HG02763 (cell line): ENCODE measurements at regions not wholly inside any gene's neighbourhood (a gene's known extent, or its start where the extent isn't known, plus 50 kb on each side); places are given as distances from the start of the nearest gene placed in this dataset.

Source experiments
- ATAC-seq: cut with Tn5 transposase; IDR thresholded peaks from one replicate; pipeline ENCODE4 v1.9.1; 2021; ENCODE audit warnings: mild to moderate bottlenecking, moderate library complexity; ENCODE audit not compliant: unreplicated experiment

GRCh38 chr6:95142101-95142500, 435.2 kb upstream of the MANEA start:
- no peak for ATAC-seq

GRCh38 chr6:95142661-95143335, 434.5 kb upstream of the MANEA start:
- ATAC-seq: no peak

DNA sequence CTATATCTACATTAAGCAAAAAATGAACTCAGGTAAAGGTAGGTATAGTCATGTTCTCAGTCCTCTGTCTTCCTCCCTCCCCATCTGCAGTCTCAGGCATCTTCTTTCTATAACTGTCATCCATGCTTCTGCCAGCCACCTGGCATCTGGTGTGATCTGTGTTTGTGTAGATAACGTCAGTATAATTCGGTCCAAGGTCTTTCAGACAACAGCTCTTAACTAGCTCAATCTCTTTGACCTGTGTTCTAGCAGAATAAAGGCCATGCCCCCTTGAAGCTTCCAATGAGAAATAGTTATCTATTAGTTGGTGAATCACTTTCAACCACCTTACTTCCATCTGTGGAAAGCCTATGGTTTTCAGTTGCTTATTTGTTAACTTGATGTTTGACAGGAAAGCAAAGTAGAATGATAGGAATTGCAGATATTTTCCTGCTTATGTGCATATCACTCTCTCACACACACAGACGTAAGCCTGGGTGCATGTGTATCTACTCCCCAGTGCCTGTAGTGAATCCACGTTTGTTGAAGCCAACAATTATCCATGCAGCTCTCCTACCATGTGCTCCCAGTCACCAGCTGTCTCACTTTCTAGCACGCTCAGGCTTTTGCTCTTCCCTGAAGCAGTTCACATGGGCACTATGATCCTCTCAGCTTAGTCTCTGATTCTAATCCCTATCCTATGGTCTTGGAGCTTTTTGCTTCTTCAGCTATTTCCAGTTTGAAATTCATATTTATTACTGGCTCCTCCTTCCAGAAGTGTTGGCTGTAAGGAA, 433.7 kb upstream of the MANEA start:
- ATAC-seq: no peak

DNA sequence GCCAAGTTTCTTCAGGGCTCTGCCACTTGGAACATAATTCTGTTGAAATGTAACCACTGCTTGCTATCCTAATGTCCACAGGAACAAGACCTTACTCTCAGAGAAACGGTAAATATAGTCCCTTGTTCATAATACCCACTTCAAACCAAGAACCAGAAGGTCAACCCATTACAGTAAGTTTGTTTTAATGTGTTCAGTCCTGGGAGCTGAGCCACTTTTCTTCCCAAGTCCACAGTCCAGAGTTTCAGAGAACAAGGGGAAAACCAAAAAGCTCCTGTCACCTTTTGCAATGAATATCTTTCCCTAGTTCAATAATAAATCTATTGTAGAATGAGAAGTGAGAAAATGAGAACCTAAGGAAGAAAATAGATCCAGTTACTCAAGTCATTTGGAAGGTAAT, 431.9 kb upstream of the MANEA start:
- ATAC-seq: no peak

DNA sequence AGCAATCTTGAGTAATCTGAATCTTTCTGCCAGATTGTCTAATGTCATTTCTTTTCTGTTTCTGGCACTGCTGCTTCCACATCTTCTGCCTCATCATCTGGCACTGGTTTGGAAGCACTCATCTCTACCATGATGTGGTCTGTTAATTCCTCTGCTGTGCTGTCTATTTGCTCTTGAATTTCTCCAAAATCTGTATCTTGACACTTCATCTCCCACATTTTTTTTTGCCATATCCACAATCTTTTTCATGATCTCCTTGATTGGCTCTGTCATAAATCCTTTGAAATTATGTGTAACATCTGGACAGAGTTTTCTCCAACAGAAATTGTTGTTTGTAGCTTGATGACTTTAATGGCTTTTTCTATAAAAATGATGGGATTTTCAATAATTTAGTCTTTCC, 417.8 kb upstream of the MANEA start:
- ATAC-seq: no peak

- ATAC-seq: no peak
Observed at GRCh38 chr6:95169775-95170174, 407.6 kb upstream of the MANEA start.

- ATAC-seq: no peak
Observed at GRCh38 chr6:95175927-95176675, 401.2 kb upstream of the MANEA start.

DNA sequence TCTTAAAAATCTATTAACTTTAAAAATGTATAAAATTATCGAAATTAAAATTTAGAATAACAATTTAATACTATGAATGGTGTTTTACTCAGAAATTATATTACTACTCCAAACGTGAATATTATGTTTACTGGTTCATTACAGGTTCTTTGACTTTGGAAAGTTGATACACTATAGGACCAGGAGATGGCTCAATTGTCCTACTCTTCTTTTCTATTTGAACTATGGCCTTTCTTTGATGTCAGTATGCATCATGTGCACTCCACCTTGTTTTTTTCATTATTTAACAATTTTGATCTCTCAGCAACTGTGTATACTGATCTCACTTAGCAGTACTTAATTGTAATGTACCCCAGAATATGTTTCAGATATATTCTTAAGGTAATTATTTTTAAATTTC, 391.5 kb upstream of the MANEA start:
- ATAC-seq: no peak

DNA sequence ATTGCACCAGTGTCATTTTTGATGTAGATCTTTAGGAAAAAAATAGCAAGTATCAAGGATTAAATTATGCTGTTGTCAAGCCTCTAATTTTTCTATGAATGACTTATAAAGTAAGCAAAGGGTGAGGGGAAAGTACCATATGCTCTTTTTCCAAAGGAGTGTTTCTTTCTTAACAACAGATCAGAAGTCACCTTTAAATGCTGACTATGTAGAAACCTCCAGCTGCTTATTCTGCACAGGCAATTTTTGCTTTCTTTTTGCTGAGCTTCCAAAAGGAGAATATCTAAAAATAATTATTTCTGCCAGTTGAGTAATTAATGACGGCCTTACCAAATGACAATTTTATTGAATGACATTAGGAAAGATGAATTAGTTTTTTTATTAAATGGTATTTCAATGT, 390.6 kb upstream of the MANEA start:
- ATAC-seq: no peak

- ATAC-seq: no peak
Observed at GRCh38 chr6:95197590-95197989, 379.7 kb upstream of the MANEA start.

GRCh38 chr6:95203153-95203754, 374.1 kb upstream of the MANEA start:
- ATAC-seq: peak; percentile 96

DNA sequence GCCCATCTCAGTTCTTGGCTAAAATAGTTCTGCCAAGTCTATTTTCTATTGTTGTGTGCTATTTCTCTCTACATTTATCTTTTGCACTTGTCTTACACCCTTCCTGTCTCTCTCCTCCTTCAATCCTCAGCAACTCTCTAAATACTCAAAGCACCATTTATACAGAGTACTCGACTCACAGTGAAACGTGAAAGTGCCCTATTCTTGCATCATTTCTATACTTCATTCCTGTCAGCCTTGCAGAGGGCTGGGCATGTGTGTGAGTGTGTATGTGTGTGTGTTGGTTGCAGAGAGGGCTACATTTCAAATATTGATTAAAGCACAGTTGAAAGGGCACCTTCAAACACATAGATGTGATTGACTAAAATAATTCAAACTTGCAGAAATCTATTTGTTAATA, 373.2 kb upstream of the MANEA start:
- ATAC-seq: no peak

- no peak for ATAC-seq
Observed at GRCh38 chr6:95208621-95209020, 368.7 kb upstream of the MANEA start.

DNA sequence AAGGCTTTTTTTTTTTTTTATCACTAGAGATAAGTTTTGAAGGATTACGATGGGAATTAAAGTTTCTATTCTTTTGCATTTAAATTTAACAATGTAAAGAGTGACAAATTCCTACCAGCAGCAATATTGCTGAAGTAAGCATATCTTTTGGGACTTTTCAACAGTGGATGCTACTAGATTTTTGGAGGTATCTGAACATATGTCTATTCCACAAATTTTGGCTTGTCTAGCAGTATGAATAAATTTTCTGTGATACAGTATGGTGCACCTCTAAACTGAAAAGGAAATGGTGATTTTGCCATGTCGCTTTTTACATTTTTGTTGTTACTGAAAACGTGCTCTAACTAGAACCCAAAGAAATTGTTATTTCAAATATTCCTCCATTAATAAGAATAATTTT, 368.3 kb upstream of the MANEA start:
- no peak for ATAC-seq

DNA sequence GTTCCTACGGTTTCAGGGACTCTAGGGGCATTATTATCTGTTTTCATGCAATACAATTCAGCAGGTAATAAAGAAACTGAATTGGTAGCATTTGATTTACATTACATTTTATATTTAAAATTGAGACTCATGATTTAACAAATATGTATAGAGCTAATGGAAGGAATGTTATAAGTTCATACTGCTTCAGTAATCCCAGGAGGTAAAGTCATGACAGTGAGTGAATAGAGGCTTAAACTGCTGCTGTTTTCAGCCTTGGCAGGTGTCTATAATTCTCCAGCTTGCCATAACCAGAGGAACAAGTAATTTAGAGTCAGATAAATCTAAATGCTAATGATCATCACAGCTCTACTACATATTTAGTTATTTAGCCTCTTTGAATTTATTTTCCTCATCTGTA, 360.8 kb upstream of the MANEA start:
- ATAC-seq: no peak

- ATAC-seq: no peak
Observed at GRCh38 chr6:95227351-95227750, 350.0 kb upstream of the MANEA start.

- ATAC-seq: no peak
Observed at GRCh38 chr6:95228636-95229035, 348.7 kb upstream of the MANEA start.

GRCh38 chr6:95230071-95230740, 347.1 kb upstream of the MANEA start:
- ATAC-seq: no peak

GRCh38 chr6:95231416-95231815, 345.9 kb upstream of the MANEA start:
- ATAC-seq: no peak

DNA sequence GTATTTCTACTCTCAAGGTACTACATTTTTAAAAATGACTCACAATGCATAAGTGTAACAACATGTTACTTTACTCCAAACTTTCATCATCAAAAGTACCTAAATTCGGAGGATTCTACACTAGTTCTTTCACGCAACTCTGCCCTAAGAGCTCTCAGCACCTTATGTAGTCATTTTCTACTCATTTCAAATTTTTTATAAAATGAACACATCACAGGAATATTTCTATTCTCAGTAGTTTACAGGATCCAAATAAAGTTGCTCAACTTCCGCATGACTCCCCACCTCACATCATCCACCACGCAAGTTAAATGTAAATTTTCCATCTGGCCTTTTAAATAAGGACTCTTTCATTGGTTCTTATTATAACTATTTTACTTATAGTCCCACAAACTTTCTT, 344.9 kb upstream of the MANEA start:
- ATAC-seq: no peak

GRCh38 chr6:95233879-95234278, 343.5 kb upstream of the MANEA start:
- no peak for ATAC-seq
